ENCODE measurements at regions not wholly inside any gene's neighbourhood (a gene's known extent, or its start where the extent isn't known, plus 50 kb on each side); places are given as distances from the start of the nearest gene placed in this dataset.

GRCh38 chr11:80028998-80029397 lies 588.2 kb upstream of the TENM4 start:
- FAIRE-seq (no peak), ATAC-seq (no peak), DNase-seq (ENCODE audit: low read depth in 1 of 2, low spot score in 1 of 2) (no peak)
- TF ChIP-seq RNF2 (IDR thresholded peaks at IDR 0.05; ENCODE audit: borderline replicate concordance, low read depth), result no peak
- TF ChIP-seq RFX5 (IDR thresholded peaks at IDR 0.05), result no peak
- TF ChIP-seq KDM5A (IDR thresholded peaks at IDR 0.05), result no peak
- H3K27ac ChIP-seq, result no peak overlapping the region
- whole genome bisulfite sequencing (ENCODE audit: missing lambda C conversion rate), result 2% methylated on average over 3 of the region's 3 CpGs
- CTCF ChIA-PET, result no interaction called here
- H3K9me3 ChIP-seq, result no peaks in the 10 kb centered on the region
- H3K4me2 ChIP-seq, result no peak overlapping the region
- H3K4me1 ChIP-seq, result no peaks in the 10 kb centered on the region
- POLR2A ChIA-PET, result no interaction called here
- H3K4me3 ChIP-seq, result no peak overlapping the region

GRCh38 chr11:80024119-80024518 lies 583.3 kb upstream of the TENM4 start:
- Histone ChIP-seq H3K9me3 (no peaks in the 10 kb centered on the region), H3K4me2 (no peak overlapping the region), H3K4me3 (no peak overlapping the region), H3K27ac (no peak overlapping the region), H3K4me1 (no peaks in the 10 kb centered on the region)
- ChIA-PET POLR2A (no interaction called here), CTCF (interaction anchor here (1.3 kb wide), 1 partner anchor 15 kb away, joined by 3 read pairs; no protein-coding TSS in a partner anchor)
- 1% methylated on average over 4 of the region's 4 CpGs for WGBS (ENCODE audit: missing lambda C conversion rate)
- DNase-seq (ENCODE audit: low read depth in 1 of 2, low spot score in 1 of 2), result no peak
- no peak for ATAC-seq
- FAIRE-seq, result no peak
- TF ChIP-seq HDAC2 (IDR thresholded peaks at IDR 0.05), result no peak

GRCh38 chr11:80023386-80023785 lies 582.6 kb upstream of the TENM4 start:
- DNase-seq (ENCODE audit: low read depth in 1 of 2, low spot score in 1 of 2) (no peak), FAIRE-seq (no peak), ATAC-seq (no peak)
- no peak for TF ChIP-seq NFE2L2 (conservative IDR thresholded peaks at IDR 0.05; ENCODE audit: low read length)
- CTCF ChIA-PET, result interaction anchor here (1.3 kb wide), 1 partner anchor 15 kb away, joined by 3 read pairs; no protein-coding TSS in a partner anchor
- Histone ChIP-seq H3K4me3 (no peak overlapping the region), H3K27ac (no peak overlapping the region), H3K9me3 (no peaks in the 10 kb centered on the region), H3K4me1 (no peaks in the 10 kb centered on the region), H3K4me2 (no peak overlapping the region)
- POLR2A ChIA-PET, result no interaction called here

DNA sequence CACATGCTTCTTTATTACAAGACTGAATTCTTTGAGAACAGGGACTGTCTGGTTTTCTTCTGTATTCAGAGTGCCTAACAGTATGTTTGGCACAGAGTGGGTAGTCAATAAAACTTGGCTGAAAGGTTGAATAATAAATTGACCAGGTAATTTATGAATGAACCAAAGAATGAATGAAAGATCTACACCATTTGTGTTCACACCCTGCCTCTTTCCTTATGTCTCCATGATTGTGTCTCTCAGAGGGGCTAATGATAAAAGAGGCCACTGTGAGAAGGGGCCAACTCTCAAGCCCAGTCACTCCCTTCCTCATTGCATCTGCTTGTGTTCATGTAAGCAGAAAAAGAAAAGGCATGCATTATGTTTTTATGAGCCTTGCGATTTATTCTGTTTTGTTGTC lies 569.7 kb upstream of the TENM4 start:
- WGBS (ENCODE audit: missing lambda C conversion rate), result 79% methylated on average over 1 of the region's 1 CpG
- POLR2A ChIA-PET, result no interaction called here
- FAIRE-seq (no peak), ATAC-seq (no peak), DNase-seq (ENCODE audit: low read depth in 1 of 2, low spot score in 1 of 2) (no peak)
- no peak for TF ChIP-seq RNF2 (IDR thresholded peaks at IDR 0.05; ENCODE audit: borderline replicate concordance, low read depth)
- no peak for TF ChIP-seq CHD4 (IDR thresholded peaks at IDR 0.05; ENCODE audit: borderline replicate concordance)
- no peak for TF ChIP-seq FOSL2 (IDR thresholded peaks at IDR 0.05)
- TF ChIP-seq FOSL2 (CRISPR knock-in tag; IDR thresholded peaks at IDR 0.05), result no peak
- no peak for TF ChIP-seq BHLHE40 (IDR thresholded peaks at IDR 0.05; ENCODE audit: low read depth, low read length)
- no peak for TF ChIP-seq FOSB (CRISPR knock-in tag; IDR thresholded peaks at IDR 0.05)
- TF ChIP-seq EHMT2 (IDR thresholded peaks at IDR 0.05; ENCODE audit: low read depth), result no peak
- no peak for TF ChIP-seq JUN (IDR thresholded peaks at IDR 0.05)
- no peak for TF ChIP-seq TP53 (CRISPR knock-in tag; IDR thresholded peaks at IDR 0.05)
- no peak for TF ChIP-seq USF2 (IDR thresholded peaks at IDR 0.05)
- TF ChIP-seq KDM1A (IDR thresholded peaks at IDR 0.05; ENCODE audit: low read depth), result no peak
- Histone ChIP-seq H3K4me1 (no peaks in the 10 kb centered on the region), H3K4me3 (no peak overlapping the region), H3K4me2 (no peak overlapping the region), H3K9me3 (no peaks in the 10 kb centered on the region), H3K27ac (no peak overlapping the region)
- CTCF ChIA-PET, result no interaction called here

- DNase-seq (ENCODE audit: low read depth in 1 of 2, low spot score in 1 of 2) (no peak), FAIRE-seq (no peak), ATAC-seq (no peak)
- Histone ChIP-seq H3K4me1 (no peaks in the 10 kb centered on the region), H3K4me2 (no peak overlapping the region), H3K4me3 (no peak overlapping the region), H3K27ac (no peak overlapping the region), H3K9me3 (no peaks in the 10 kb centered on the region)
- ChIA-PET CTCF (interaction anchor here (1.0 kb wide), 1 partner anchor 15 kb away, joined by 3 read pairs; no protein-coding TSS in a partner anchor), POLR2A (no interaction called here)
- TF ChIP-seq HOXB5 (CRISPR knock-in tag; IDR thresholded peaks at IDR 0.05), result no peak
- no peak for TF ChIP-seq ATOH8 (CRISPR knock-in tag; IDR thresholded peaks at IDR 0.05; ENCODE audit: low read depth)
- TF ChIP-seq HEYL (CRISPR knock-in tag; IDR thresholded peaks at IDR 0.05), result no peak
- no peak for TF ChIP-seq ZNF302 (CRISPR knock-in tag; IDR thresholded peaks at IDR 0.05)
- no peak for TF ChIP-seq MAFK (IDR thresholded peaks at IDR 0.05; ENCODE audit: partially characterized antibody)
- TF ChIP-seq CHD2 (IDR thresholded peaks at IDR 0.05; ENCODE audit: low read length, partially characterized antibody), result no peak
- no peak for TF ChIP-seq HOXA7 (CRISPR knock-in tag; IDR thresholded peaks at IDR 0.05)
- no peak for TF ChIP-seq ZSCAN20 (CRISPR knock-in tag; IDR thresholded peaks at IDR 0.05)
- no peak for TF ChIP-seq JUNB (IDR thresholded peaks at IDR 0.05)
- TF ChIP-seq PHF8 (IDR thresholded peaks at IDR 0.05; ENCODE audit: borderline replicate concordance, low read depth), result no peak
- TF ChIP-seq NFE2L2 (conservative IDR thresholded peaks at IDR 0.05; ENCODE audit: low read length), result no peak
- no peak for TF ChIP-seq PBX3 (IDR thresholded peaks at IDR 0.05)
- no peak for TF ChIP-seq RAD21 (conservative IDR thresholded peaks at IDR 0.05 in 1 of 2, IDR thresholded peaks at IDR 0.05 in 1 of 2)
- WGBS (ENCODE audit: missing lambda C conversion rate), result 17% methylated on average over 3 of the region's 3 CpGs
These were observed 568.3 kb upstream of the TENM4 start for GRCh38 chr11:80009081-80009480.
